GM23248 (cell line): ENCODE measurements at regions not wholly inside any gene's neighbourhood (a gene's known extent, or its start where the extent isn't known, plus 50 kb on each side); places are given as distances from the start of the nearest gene placed in this dataset.

Source experiments
- DNase-seq: peaks from one replicate; pipeline ENCODE4 v3.0.0-alpha.2; 2015
- H2AFZ ChIP-seq: fragments of 200-600 bp; sonication (generic); 2 replicates; pipeline ENCODE4 v1.6.1; 2016; ENCODE audit warnings: antibody characterized with exemption
- H3F3A ChIP-seq: fragments of 200-600 bp; sonication (generic); 2 replicates; pipeline ENCODE4 v1.6.1; 2016; ENCODE audit warnings: mild to moderate bottlenecking, antibody characterized with exemption, mixed run types; ENCODE audit not compliant: insufficient read depth
- H3K27ac ChIP-seq: fragments of 200-600 bp; sonication (generic); 2 replicates; pipeline ENCODE4 v1.5.1; 2016; ENCODE audit warnings: mild to moderate bottlenecking
- H3K27me3 ChIP-seq: fragments of 200-600 bp; sonication (generic); replicated peaks from 2 replicates; pipeline ENCODE4 v1.6.1; 2016; ENCODE audit warnings: mild to moderate bottlenecking; ENCODE audit not compliant: insufficient read depth
- H3K36me3 ChIP-seq: fragments of 200-600 bp; sonication (generic); 2 replicates; pipeline ENCODE4 v1.6.1; 2016; ENCODE audit warnings: low read depth, mild to moderate bottlenecking
- H3K4me1 ChIP-seq: fragments of 200-600 bp; sonication (generic); 2 replicates; pipeline ENCODE4 v1.6.1; 2016; ENCODE audit warnings: mild to moderate bottlenecking; ENCODE audit not compliant: insufficient read depth
- H3K4me2 ChIP-seq: fragments of 200-600 bp; sonication (generic); one replicate; pipeline ENCODE4 v1.6.1; 2016; ENCODE audit warnings: mild to moderate bottlenecking; ENCODE audit not compliant: unreplicated experiment
- H3K4me3 ChIP-seq: fragments of 200-600 bp; sonication (generic); 2 replicates; pipeline ENCODE4 v1.5.1; 2016; ENCODE audit warnings: mild to moderate bottlenecking
- H3K79me2 ChIP-seq: fragments of 200-600 bp; sonication (generic); 2 replicates; pipeline ENCODE4 v1.6.1; 2016; ENCODE audit warnings: mild to moderate bottlenecking; ENCODE audit not compliant: insufficient read depth
- H3K9ac ChIP-seq: fragments of 200-600 bp; sonication (generic); 2 replicates; pipeline ENCODE4 v1.6.1; 2016; ENCODE audit warnings: mild to moderate bottlenecking
- H3K9me2 ChIP-seq: fragments of 200-600 bp; sonication (generic); 2 replicates; pipeline ENCODE4 v1.6.1; 2016; ENCODE audit warnings: mixed run types, mild to moderate bottlenecking, moderate library complexity; ENCODE audit not compliant: insufficient read depth
- H3K9me3 ChIP-seq: fragments of 200-600 bp; sonication (generic); one replicate; pipeline ENCODE4 v1.6.1; 2017; ENCODE audit warnings: low read depth
- H4K20me1 ChIP-seq: fragments of 200-600 bp; sonication (generic); 2 replicates; pipeline ENCODE4 v1.6.0; 2016; ENCODE audit not compliant: insufficient read depth
- EZH2 ChIP-seq: fragments of 200-600 bp; sonication (generic); IDR thresholded peaks from 2 replicates; pipeline ENCODE4 v1.6.1; 2018; ENCODE audit warnings: antibody characterized with exemption, mild to moderate bottlenecking; ENCODE audit not compliant: insufficient read depth, poor library complexity, severe bottlenecking
- EZH2phosphoT487 ChIP-seq: fragments of 200-600 bp; sonication (generic); IDR thresholded peaks from 2 replicates; pipeline ENCODE4 v1.6.1; 2018; ENCODE audit warnings: antibody characterized with exemption, moderate library complexity, mild to moderate bottlenecking, low read depth; ENCODE audit not compliant: insufficient read depth
- WGBS, 2 experiments: methylation state at CpG; one replicate each; pipeline ENCODE4 v1.1.6; 2015 to 2017; ENCODE audit warnings: low lambda C conversion rate in 2 of 2, low coverage in 1 of 2; ENCODE audit errors: missing lambda C conversion rate in 2 of 2; 5-methylcytosine and 5-hydroxymethylcytosine counted together
- in situ Hi-C: fragments of 300-500 bp; cut with MboI; formaldehyde crosslinking; loops from 2 replicates; pipeline ENCODE4 v1.15.0; 2020

DNA sequence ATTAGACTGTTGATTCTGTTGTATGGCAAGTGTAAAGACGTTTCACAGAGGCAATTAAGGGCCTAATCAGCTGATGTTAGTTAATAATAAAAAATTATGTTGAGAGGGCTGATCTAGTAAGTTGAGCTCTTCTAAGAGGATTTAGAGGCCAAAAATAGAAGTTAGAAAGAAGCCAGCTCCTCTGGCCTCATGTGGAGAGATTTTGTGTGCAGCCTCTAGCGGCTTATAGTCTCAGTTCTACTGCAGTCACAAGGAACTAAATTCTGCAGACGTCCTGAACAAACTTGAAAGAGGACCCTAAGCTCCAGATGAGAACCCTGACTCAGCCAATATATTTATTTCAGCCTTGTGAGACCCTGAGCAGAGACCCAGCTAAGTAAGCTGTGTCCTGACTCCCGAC is 498.6 kb downstream of the BTBD3 start:
- Histone ChIP-seq H3K4me1 (no peaks in the 10 kb centered on the region), H4K20me1 (no peaks in the 10 kb centered on the region), H3K27ac (no peak overlapping the region), H3K79me2 (no peaks in the 10 kb centered on the region), H3F3A (no peaks in the 10 kb centered on the region), H2AFZ (no peak overlapping the region), H3K4me2 (no peak overlapping the region), H3K9me2 (no peaks in the 10 kb centered on the region), H3K9ac (no peak overlapping the region), H3K36me3 (no peaks in the 10 kb centered on the region), H3K9me3 (no peaks in the 10 kb centered on the region), H3K27me3 (no peaks in the 10 kb centered on the region), H3K4me3 (no peak overlapping the region)
- in situ Hi-C loops, result no loop called here
- WGBS, 2 experiments, result 8 to 13% methylated on average over 4 of the region's 4 CpGs
- no peak for DNase-seq
- no peak for TF ChIP-seq EZH2phosphoT487
- TF ChIP-seq EZH2, result no peak

DNA sequence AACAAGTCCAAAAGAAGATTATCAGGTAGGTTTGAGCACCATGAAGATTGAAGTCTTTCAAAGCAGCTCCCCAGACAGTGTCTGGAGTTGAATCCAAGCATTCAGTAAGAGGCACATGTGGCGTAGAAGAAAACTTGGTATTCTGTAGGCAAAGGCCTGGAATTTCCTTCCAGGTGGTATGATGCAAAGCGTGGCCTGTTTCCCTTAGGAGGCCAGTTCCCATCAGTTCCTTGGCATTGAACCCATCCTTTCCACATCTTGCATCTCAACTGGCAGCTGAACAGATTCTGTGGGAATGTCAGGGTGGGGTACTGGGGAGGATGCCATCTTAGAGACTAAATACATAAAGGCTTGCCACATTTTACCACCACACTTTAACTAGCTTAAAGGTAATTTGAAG is 516.0 kb downstream of the BTBD3 start:
- Histone ChIP-seq H3K79me2 (no peaks in the 10 kb centered on the region), H3K9me3 (no peaks in the 10 kb centered on the region), H3F3A (no peaks in the 10 kb centered on the region), H3K4me3 (no peak overlapping the region), H3K27ac (no peak overlapping the region), H2AFZ (no peak overlapping the region), H3K9ac (no peak overlapping the region), H4K20me1 (no peaks in the 10 kb centered on the region), H3K4me2 (no peak overlapping the region), H3K27me3 (no peaks in the 10 kb centered on the region), H3K36me3 (no peaks in the 10 kb centered on the region), H3K4me1 (no peaks in the 10 kb centered on the region), H3K9me2 (no peaks in the 10 kb centered on the region)
- in situ Hi-C loops, result no loop called here
- TF ChIP-seq EZH2phosphoT487, result no peak
- TF ChIP-seq EZH2, result no peak
- WGBS, 2 experiments, result 14 to 19% methylated on average over 2 of the region's 2 CpGs
- no peak for DNase-seq

DNA sequence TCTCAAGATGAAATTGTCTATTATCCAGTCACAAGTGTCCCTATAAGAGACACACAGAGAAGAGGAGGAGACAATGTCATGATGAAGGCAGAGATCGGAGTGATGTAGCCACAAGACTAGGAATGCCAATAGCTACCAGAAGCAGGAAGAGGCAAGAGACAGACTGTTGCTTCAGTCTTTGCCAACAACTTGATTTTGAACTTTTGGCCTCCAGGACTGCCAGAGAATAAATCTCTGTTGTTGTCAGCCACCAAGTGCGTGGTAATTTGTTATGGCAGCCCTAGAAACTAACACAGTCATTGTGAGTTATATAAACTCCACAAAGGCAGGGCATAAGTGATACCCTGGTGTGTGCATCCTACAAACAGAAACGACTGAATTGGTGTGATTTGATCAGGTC is 517.0 kb downstream of the BTBD3 start:
- no peak overlapping the region for H3K4me2 ChIP-seq
- 2 to 6% methylated on average over 3 of the region's 3 CpGs for WGBS, 2 experiments
- no peak overlapping the region for H3K9ac ChIP-seq
- H2AFZ ChIP-seq, result no peak overlapping the region
- H3K9me3 ChIP-seq, result no peaks in the 10 kb centered on the region
- TF ChIP-seq EZH2phosphoT487 (no peak), EZH2 (no peak)
- no peaks in the 10 kb centered on the region for H3K27me3 ChIP-seq
- in situ Hi-C loops, result no loop called here
- H3K27ac ChIP-seq, result no peak overlapping the region
- no peak for DNase-seq
- H3K9me2 ChIP-seq, result no peaks in the 10 kb centered on the region
- H3F3A ChIP-seq, result no peaks in the 10 kb centered on the region
- no peaks in the 10 kb centered on the region for H3K79me2 ChIP-seq
- no peak overlapping the region for H3K4me3 ChIP-seq
- no peaks in the 10 kb centered on the region for H3K4me1 ChIP-seq
- H4K20me1 ChIP-seq, result no peaks in the 10 kb centered on the region
- H3K36me3 ChIP-seq, result no peaks in the 10 kb centered on the region

DNA sequence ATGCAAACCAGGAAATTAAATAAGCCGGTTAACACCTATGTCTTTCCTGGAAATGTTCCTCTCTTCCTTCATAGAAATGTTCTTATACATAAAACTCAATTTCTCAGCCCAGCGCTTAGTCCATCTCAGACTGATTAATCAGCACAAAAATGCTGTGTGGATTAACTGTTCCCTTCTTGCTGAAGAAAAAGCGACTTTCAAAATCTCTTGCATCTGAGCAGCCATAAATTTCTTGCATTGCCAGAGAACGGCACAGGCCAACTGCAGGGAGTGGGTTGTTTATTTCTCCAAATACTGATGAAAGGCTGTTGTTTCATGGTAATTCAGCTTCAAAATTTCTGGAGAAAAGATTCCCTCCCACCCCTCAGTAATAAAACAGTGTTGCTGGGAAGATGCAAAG is 517.6 kb downstream of the BTBD3 start:
- whole genome bisulfite sequencing, 2 experiments, result 11% methylated on average over 4 of the region's 4 CpGs
- H3K36me3 ChIP-seq, result no peaks in the 10 kb centered on the region
- no peaks in the 10 kb centered on the region for H3K4me1 ChIP-seq
- H3K9me2 ChIP-seq, result no peaks in the 10 kb centered on the region
- H3K9ac ChIP-seq, result no peak overlapping the region
- no peaks in the 10 kb centered on the region for H3K27me3 ChIP-seq
- in situ Hi-C loops, result no loop called here
- no peaks in the 10 kb centered on the region for H3K79me2 ChIP-seq
- H4K20me1 ChIP-seq, result no peaks in the 10 kb centered on the region
- no peak overlapping the region for H3K27ac ChIP-seq
- TF ChIP-seq EZH2 (no peak), EZH2phosphoT487 (no peak)
- no peak overlapping the region for H3K4me3 ChIP-seq
- H2AFZ ChIP-seq, result no peak overlapping the region
- DNase-seq, result no peak
- H3F3A ChIP-seq, result no peaks in the 10 kb centered on the region
- no peak overlapping the region for H3K4me2 ChIP-seq
- H3K9me3 ChIP-seq, result no peaks in the 10 kb centered on the region

DNA sequence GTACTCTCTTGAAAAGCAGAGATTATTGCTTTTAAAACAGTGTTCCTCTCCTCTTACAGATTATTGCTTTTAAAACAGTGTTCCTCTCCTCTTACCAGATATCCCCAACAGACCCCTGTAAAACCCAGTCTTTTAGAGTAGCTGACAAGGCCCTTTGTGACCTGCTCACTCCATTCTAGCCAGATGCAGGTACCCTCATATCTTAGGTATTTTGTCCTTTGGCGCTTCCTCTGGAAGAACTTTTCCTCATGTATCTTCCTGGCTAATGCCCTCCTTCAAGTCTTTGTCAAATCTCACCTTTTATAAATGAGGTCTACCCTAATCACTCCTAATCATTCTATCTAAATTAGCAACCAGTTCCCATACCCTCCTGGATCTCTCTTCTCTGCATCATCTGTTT is 536.0 kb downstream of the BTBD3 start:
- no peaks in the 10 kb centered on the region for H3K36me3 ChIP-seq
- no peaks in the 10 kb centered on the region for H3K4me1 ChIP-seq
- H3K27ac ChIP-seq, result no peak overlapping the region
- no peaks in the 10 kb centered on the region for H3K9me3 ChIP-seq
- in situ Hi-C loops, result no loop called here
- H3K4me3 ChIP-seq, result no peak overlapping the region
- H3K4me2 ChIP-seq, result no peak overlapping the region
- H3K27me3 ChIP-seq, result no peaks in the 10 kb centered on the region
- no peaks in the 10 kb centered on the region for H3K9me2 ChIP-seq
- DNase-seq, result no peak
- H2AFZ ChIP-seq, result no peak overlapping the region
- H3F3A ChIP-seq, result no peaks in the 10 kb centered on the region
- H3K9ac ChIP-seq, result no peak overlapping the region
- 24 to 29% methylated on average over 1 of the region's 1 CpG for WGBS, 2 experiments
- H3K79me2 ChIP-seq, result no peaks in the 10 kb centered on the region
- H4K20me1 ChIP-seq, result no peaks in the 10 kb centered on the region
- TF ChIP-seq EZH2phosphoT487, result no peak
- TF ChIP-seq EZH2, result no peak
